ES-I3 (cell line): ENCODE measurements at regions not wholly inside any gene's neighbourhood (a gene's known extent, or its start where the extent isn't known, plus 50 kb on each side); places are given as distances from the start of the nearest gene placed in this dataset.

ENCODE experiments used
- H3K36me3 ChIP-seq: 2 replicates; pipeline ENCODE4 v1.6.1; 2013; ENCODE audit warnings: mild to moderate bottlenecking, low read length, control low read depth, moderate library complexity; ENCODE audit not compliant: insufficient read depth
- H3K4me1 ChIP-seq: 2 replicates; pipeline ENCODE4 v1.6.1; 2013; ENCODE audit warnings: mild to moderate bottlenecking, control low read depth, low read length; ENCODE audit not compliant: insufficient read depth
- H3K9ac ChIP-seq: 2 replicates; pipeline ENCODE4 v1.6.1; 2013; ENCODE audit warnings: low read depth, mild to moderate bottlenecking, low read length, moderate library complexity
- H3K9me3 ChIP-seq: 2 replicates; pipeline ENCODE4 v1.6.1; 2013; ENCODE audit warnings: mild to moderate bottlenecking, low read length, moderate library complexity; ENCODE audit not compliant: control insufficient read depth, insufficient read depth

GRCh38 chr9:82565188-82565969, 497.6 kb downstream of the RASEF start:
- Histone ChIP-seq H3K36me3 (no peaks in the 10 kb centered on the region), H3K9me3 (no peaks in the 10 kb centered on the region), H3K4me1 (no peaks in the 10 kb centered on the region), H3K9ac (no peak overlapping the region)

GRCh38 chr9:82567953-82568352, 495.0 kb downstream of the RASEF start:
- H3K4me1 ChIP-seq: no peaks in the 10 kb centered on the region
- H3K9ac ChIP-seq: no peak overlapping the region
- H3K9me3 ChIP-seq: no peaks in the 10 kb centered on the region
- no peaks in the 10 kb centered on the region for H3K36me3 ChIP-seq

GRCh38 chr9:82570226-82570625, 492.7 kb downstream of the RASEF start:
- Histone ChIP-seq H3K9me3 (no peaks in the 10 kb centered on the region), H3K4me1 (no peaks in the 10 kb centered on the region), H3K36me3 (no peaks in the 10 kb centered on the region), H3K9ac (no peak overlapping the region)

- no peak overlapping the region for H3K9ac ChIP-seq
- no peaks in the 10 kb centered on the region for H3K36me3 ChIP-seq
- H3K4me1 ChIP-seq: no peaks in the 10 kb centered on the region
- no peaks in the 10 kb centered on the region for H3K9me3 ChIP-seq
These were observed 491.4 kb downstream of the RASEF start for GRCh38 chr9:82571540-82571939.

GRCh38 chr9:82572146-82572545, 490.8 kb downstream of the RASEF start:
- Histone ChIP-seq H3K4me1 (no peaks in the 10 kb centered on the region), H3K9me3 (no peaks in the 10 kb centered on the region), H3K9ac (no peak overlapping the region), H3K36me3 (no peaks in the 10 kb centered on the region)

GRCh38 chr9:82574911-82575310, 488.0 kb downstream of the RASEF start:
- Histone ChIP-seq H3K9me3 (peaks cover 3% of the 10 kb centered on the region), H3K36me3 (no peaks in the 10 kb centered on the region), H3K9ac (no peak overlapping the region), H3K4me1 (no peaks in the 10 kb centered on the region)

- H3K36me3 ChIP-seq: no peaks in the 10 kb centered on the region
- H3K4me1 ChIP-seq: no peaks in the 10 kb centered on the region
- no peak overlapping the region for H3K9ac ChIP-seq
- H3K9me3 ChIP-seq: peaks cover 3% of the 10 kb centered on the region
These were observed 482.0 kb downstream of the RASEF start for GRCh38 chr9:82580921-82581320.

GRCh38 chr9:82581516-82581915, 481.4 kb downstream of the RASEF start:
- Histone ChIP-seq H3K36me3 (no peaks in the 10 kb centered on the region), H3K9ac (no peak overlapping the region), H3K4me1 (no peaks in the 10 kb centered on the region), H3K9me3 (peaks cover 3% of the 10 kb centered on the region)

- Histone ChIP-seq H3K9me3 (peaks cover 3% of the 10 kb centered on the region), H3K36me3 (no peaks in the 10 kb centered on the region), H3K9ac (no peak overlapping the region), H3K4me1 (no peaks in the 10 kb centered on the region)
These were observed 481.0 kb downstream of the RASEF start for GRCh38 chr9:82581935-82582334.

- H3K4me1 ChIP-seq: no peaks in the 10 kb centered on the region
- H3K9ac ChIP-seq: no peak overlapping the region
- no peaks in the 10 kb centered on the region for H3K36me3 ChIP-seq
- peaks cover 3% of the 10 kb centered on the region for H3K9me3 ChIP-seq
These were observed 480.2 kb downstream of the RASEF start for GRCh38 chr9:82582693-82583092.

- H3K9me3 ChIP-seq: no peaks in the 10 kb centered on the region; the same call in none of the 2 replicates
- no peak overlapping the region for H3K9ac ChIP-seq
- H3K36me3 ChIP-seq: no peaks in the 10 kb centered on the region
These were observed 479.4 kb downstream of the RASEF start for GRCh38 chr9:82583524-82583923.

GRCh38 chr9:82584349-82584863, 478.5 kb downstream of the RASEF start:
- Histone ChIP-seq H3K4me1 (no peaks in the 10 kb centered on the region), H3K9ac (no peak overlapping the region), H3K9me3 (no peaks in the 10 kb centered on the region; the same call in none of the 2 replicates), H3K36me3 (no peaks in the 10 kb centered on the region)

More at GRCh38 chr9:82583524-82583923, 479.4 kb downstream of the RASEF start:
- H3K4me1 ChIP-seq: no peaks in the 10 kb centered on the region

GRCh38 chr9:82586918-82587356, 476.0 kb downstream of the RASEF start:
- Histone ChIP-seq H3K9ac (no peak overlapping the region), H3K36me3 (no peaks in the 10 kb centered on the region)

GRCh38 chr9:82588301-82589180, 474.4 kb downstream of the RASEF start:
- Histone ChIP-seq H3K4me1 (no peaks in the 10 kb centered on the region), H3K36me3 (no peaks in the 10 kb centered on the region), H3K9ac (no peak overlapping the region), H3K9me3 (no peaks in the 10 kb centered on the region)

More at GRCh38 chr9:82586918-82587356, 476.0 kb downstream of the RASEF start:
- H3K9me3 ChIP-seq: no peaks in the 10 kb centered on the region
- H3K4me1 ChIP-seq: no peaks in the 10 kb centered on the region
